Activated gamma-delta T cell (primary cell): ENCODE measurements at regions not wholly inside any gene's neighbourhood (a gene's known extent, or its start where the extent isn't known, plus 50 kb on each side); places are given as distances from the start of the nearest gene placed in this dataset.
"Not testable (repeated sequence)": the region's sequence is repeated elsewhere in the genome, so short reads cannot be mapped to it uniquely, and the experiment has no call there.

Experiments
- DNase-seq: peaks from one replicate; lab custom pipeline; 2025; lab: John Stamatoyannopoulos, UW

DNA sequence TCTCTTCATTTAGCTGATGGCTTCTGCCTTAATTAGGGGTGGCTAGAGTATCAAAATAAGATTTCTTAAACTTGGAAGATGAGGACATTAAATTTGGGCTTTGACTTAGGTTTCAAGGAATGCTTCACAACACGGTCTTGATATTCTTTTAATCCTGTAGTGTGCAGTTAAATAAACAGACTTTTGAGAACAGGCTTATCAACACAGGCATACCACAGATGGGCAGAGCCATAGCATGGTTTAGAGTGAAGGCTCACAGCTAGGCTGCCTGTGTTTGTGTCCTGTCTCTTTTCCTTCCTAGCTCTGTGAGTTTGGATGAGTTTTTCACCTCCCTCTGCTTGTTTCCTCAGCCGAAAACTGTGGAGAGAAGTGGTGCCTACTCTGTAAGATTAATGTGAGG lies 102.3 kb upstream of the IPO9 start:
- no peak for DNase-seq

DNA sequence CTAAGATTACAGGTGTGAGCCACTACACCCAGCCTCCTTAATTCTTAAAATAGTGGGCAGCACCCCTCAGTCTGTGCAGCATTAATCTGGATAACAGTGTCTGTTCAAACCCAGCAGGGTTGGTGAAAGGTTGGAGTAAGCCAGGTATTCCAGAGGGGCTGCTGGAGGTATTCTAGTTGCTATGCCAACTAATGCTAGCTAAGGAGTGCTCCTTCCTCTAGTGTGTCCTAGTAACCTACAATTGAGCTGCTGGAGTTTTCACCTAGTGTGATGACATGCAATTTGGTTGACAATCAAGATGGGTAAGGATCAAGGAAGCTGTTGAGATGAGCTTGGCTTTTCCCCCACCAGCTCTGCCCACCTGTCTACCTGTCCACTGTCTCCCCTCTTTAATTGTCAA lies 100.2 kb upstream of the IPO9 start:
- DNase-seq, result no peak

- DNase-seq, result no peak
Measured at GRCh38 chr1:201729973-201730608, 98.9 kb upstream of the IPO9 start.

DNA sequence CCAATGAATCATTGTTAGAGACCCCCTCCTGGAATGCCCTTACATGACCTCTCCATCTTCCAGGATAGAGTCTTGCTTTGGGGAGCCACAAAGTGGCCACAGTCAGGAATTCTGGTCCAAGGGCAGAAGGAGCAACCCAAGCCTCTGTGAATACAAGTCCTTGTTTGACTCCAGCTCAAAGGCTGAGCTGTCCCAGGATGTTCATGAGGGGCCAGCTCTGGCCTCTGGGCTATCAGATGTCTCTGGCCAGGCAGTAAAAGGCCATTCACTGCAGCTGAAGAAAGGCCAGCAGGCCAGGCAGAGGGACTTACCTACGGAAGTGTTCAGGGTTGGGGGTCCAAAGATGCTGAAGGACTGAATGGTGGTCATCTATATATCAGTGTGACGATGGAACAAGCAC lies 98.3 kb upstream of the IPO9 start:
- no peak for DNase-seq

GRCh38 chr1:201731142-201731541 lies 97.8 kb upstream of the IPO9 start:
- no peak for DNase-seq

DNA sequence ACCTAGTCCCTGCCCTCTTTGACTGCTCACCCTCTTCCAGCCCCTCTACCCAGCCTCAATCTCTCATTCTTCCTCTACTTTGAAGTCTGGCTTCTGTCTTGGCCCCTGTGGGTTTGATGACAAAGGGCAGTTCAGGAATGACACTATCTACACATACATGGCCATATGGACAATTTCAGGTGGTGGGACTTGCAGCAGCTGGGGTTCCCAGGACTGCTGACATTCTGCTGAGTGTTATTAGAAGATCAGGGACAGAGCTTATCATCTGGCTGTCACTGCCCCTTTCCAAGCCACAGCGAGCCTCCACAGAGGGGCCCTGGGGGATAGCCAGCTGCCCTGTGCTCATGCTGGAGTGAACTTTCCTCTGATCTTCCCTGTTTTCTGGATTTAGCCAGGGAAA lies 97.4 kb upstream of the IPO9 start:
- no peak for DNase-seq

DNA sequence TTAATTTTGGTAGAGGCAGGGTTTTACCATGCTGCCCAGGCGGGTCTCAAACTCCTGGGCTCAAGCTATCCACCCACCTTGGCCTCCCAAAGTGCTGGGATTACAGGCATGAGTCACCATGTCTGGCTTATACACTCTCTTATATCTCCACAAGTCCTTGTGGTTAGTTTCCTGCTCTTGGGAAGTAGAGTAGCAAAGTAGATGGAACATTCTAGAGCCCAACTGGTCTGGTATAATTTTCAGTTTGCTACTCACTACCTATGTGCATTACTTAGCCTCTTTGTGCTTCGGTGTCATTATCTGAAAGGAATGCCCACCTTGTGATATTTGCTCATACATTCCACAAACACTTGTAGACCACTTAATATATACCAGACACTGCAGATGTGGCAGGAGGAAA lies 96.6 kb upstream of the IPO9 start:
- no peak for DNase-seq

DNA sequence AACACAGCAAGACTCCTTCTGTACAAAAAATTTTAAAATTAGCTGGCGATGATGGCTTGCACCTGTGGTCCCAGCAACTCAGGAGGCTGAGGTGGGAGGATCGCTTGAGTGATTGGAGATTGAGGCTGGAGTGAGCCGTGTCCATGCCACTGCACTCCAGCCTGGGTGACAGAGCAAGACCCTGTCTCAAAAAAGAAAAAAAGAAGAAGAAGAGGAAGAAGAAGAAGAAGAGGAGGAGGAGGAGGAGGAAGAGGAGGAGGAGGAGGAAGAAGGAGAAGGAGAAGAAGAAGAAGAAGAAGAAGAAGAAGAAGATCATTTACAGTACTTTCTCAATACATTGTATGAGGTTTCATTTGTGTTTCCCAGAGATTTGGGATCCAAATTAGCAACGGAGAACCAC lies 94.7 kb upstream of the IPO9 start:
- not testable (repeated sequence) for DNase-seq

DNA sequence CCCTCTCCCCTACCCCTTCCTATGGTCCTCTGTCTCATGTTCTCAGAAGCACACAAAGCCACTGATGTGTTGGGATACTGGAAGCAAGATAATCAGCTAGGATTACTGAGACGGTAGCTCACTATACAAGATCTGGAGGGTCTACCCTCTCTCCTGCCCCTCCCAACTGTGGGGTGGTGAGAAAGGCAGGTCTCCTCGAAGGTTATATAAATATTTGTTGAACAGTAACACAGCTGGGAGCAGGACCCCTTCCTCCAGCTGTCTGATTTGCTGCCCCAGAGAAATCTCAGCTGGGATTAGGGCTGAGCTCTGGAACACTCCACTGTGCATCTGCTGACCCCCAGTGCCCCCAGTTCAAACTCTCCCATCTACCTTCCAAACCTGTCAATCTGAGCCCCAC lies 94.2 kb upstream of the IPO9 start:
- DNase-seq, result no peak

DNA sequence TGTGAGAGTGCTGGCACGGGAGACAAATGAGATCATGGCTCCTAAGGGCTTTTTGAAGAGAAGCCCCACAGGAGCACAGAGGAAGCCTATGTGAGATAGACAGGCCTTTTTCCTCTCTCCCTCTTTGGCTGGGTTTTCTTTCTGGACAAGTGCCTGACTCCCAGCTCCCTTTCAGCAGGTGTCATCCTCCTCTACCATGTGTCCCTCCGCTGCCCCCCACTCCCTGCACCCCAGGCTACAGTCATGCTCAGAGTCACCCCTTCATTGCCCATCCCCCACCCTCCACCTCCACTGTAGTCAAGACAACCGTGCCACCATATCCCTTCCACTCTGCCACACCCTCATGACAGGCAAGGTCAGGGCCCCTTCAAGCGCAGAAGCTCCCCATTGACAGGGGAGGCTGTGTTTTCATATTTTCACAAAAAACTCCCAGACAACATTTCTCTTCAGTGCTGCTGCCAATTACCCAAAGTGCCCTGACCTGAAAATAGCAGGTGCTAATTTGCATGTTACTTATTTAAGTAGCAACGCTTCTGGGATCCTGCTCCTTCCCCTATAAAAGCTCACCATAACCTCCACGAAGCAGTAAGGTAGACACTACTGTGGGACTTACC lies 92.1 kb upstream of the IPO9 start:
- no peak for DNase-seq

DNA sequence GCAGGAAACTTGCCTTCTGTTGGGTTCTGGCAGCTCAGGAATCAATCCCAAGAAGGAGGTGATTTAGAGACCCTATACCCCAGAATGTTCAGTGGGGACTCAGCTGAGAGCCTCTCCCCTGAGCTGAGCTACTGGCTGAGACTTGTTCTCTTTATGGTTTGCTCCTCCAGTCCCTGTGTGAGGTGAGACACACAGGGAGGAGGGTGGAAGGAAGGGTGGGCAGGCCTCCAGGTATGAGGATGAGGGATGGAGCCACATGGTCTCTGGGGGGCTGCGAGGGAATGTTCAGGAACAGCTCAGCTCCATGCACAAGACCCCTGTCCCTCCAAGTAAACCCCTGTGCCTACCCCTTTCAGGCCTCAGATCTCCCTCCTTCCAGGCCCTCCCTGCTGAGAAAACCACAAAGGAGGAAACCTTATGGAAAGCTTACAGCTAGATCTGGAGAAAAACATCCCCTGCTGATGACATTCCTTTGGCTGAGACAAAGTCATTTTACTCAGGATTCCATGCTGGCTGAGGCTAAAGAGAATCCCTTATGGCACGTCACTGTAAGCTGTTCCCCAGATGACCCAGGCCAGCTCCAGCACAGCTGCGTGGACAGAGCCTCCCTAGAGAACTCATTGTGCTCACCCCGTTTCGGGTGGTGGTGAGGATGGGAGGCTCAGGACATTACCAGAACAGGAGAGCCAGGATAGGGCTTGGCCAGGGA lies 91.5 kb upstream of the IPO9 start:
- no peak for DNase-seq

GRCh38 chr1:201739080-201739479 lies 89.9 kb upstream of the IPO9 start:
- DNase-seq, result no peak

DNA sequence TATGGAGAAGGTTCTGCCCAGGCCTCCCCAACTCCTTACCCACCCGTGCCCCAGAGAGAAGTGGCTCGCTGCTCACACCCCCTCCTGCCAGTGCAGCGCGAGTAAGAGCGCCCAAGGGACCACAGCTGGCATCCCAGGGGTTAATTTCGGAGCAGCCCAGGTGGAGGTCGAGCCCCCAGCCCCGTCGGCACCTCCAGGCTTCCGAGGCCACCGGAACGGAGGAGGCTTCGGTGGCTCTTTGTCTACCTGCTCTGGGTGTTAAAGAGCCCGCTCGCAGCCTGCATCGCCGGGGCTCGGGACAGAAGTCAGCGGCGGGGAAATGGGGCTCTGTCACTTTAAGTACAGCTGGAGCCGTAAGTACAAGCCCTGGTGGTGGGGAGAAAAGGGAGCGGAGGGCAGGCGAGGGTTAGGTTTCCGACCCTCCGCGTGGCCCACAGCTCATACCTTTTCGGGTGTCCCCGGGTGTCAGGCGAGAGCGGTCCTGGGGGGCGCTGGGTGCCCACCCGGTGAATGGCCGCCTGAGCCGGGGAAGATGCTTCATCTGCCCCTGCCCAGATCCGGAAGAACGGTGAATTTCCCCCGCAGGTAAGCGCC lies 89.4 kb upstream of the IPO9 start:
- peak; percentile 13 for DNase-seq

- DNase-seq, result no peak
Measured at GRCh38 chr1:201740086-201740541, 88.8 kb upstream of the IPO9 start.

GRCh38 chr1:201740670-201741111 lies 88.3 kb upstream of the IPO9 start:
- no peak for DNase-seq

DNA sequence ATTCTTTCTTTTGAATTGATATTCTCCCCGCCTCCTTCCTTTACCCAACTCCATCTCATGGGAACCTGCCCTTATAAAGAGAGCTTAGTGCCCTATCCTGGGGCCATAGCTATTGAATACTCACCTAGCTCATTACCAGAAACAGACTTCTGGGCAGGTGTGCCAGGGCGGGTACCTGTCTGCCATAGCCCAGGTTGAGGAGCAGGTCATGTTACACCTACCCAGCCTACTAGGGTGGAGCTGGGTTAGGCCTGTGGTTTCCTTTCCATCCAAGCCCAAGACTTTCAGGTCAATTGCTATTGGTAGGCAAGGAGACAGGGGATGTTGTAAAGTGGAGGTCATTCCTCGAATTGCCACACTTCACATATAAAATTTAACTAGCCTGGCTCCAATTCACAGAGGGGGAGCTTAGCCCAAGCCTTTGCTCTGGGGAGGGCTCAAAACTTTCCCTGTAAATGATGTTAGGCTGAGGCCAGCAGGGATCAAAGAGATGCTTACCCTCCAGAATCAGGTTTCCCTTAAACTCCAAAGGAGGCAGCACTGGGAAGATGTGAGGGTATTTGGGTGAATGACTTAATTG lies 87.1 kb upstream of the IPO9 start:
- no peak for DNase-seq

GRCh38 chr1:201742476-201742875 lies 86.5 kb upstream of the IPO9 start:
- DNase-seq, result no peak

DNA sequence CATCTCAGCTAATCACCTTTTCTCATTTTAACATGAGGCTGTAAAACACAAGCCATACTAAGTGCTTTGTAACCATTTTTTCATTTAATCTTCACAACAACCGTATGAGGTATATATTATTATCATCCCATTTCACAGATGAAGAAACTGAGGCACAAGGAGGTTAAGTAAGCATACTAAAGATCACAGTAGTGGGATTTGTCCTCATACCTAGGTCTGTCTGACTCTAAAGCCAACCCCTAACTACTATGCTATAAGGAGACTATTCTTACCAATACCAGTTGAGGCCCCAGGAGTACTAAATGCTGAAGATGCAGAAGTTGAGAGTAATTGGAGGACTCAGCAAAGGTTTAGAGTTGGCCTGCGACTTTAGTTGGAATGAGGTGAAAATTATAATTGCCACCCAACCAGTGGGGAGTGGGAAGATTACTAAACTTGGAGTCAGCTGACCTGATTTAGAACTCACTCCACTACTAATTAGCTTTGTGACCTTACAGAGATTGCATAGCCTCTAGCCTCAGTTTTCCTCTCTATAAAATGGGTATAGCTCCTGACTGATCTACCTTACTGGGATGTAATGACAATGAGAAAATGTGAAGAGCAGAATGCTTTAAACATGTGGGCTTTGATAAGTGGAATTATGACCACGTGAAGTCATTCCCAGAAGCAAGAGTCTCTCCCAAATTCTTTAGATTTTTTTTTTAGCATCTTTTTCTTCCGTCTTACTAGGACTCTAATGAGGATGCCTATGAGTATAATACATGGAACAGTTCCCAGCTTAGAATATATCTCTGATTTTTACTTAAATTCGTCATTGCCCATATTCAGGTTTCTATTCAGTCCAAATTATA lies 85.8 kb upstream of the IPO9 start:
- no peak for DNase-seq

GRCh38 chr1:201745023-201745422 lies 83.9 kb upstream of the IPO9 start:
- no peak for DNase-seq

DNA sequence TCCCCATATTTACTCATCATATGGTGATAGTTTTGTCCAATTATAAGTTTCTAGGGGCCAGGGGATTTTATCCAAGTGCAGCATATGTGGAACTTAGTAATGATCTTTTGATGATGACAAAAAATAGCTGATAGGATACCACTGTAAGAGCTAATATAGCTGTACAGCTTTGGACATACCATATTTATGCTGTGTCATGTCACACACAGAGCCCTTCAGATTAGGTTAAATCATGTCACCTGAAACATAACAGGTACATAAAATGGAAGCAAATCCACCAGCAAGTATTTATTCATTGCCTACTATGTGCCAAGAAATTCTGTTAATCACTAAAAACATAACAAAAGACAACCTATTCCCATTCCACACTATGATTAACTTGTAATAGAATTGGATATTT lies 82.8 kb upstream of the IPO9 start:
- DNase-seq, result no peak

GRCh38 chr1:201747261-201747660 lies 81.7 kb upstream of the IPO9 start:
- DNase-seq, result no peak

DNA sequence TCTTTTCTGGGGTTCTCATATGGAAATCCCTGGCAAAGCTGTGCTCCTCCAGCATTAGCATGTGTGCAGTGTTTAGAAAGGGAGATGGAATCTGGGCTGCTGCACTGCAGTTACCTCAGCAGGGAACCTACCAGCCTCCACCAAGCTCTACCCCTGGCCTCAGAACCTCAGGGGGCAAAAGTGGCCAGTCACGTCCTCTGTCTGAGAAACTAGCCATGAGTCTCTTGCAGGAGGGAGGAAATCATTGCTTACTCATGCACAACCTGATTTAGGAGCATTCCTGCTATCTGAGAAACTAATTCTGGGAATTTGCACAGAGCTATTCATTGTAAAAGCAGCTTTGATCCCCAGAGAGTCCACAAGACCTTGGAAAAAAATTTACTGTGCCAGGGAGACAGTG lies 80.6 kb upstream of the IPO9 start:
- no peak for DNase-seq
